HUDEP-2 (cell line): ENCODE measurements at regions not wholly inside any gene's neighbourhood (a gene's known extent, or its start where the extent isn't known, plus 50 kb on each side); places are given as distances from the start of the nearest gene placed in this dataset.
A peak's percentile ranks its signal among the peaks of the same experiment; 100 is the strongest.
"Not testable (repeated sequence)": the region's sequence is repeated elsewhere in the genome, so short reads cannot be mapped to it uniquely, and the experiment has no call there.

ENCODE experiments used
- DNase-seq, 76 experiments: peaks; one replicate each; lab custom pipeline; 2025; ENCODE audit not compliant: unreplicated experiment in 76 of 76; lab: John Stamatoyannopoulos, UW

- DNase-seq = not testable (repeated sequence)
Observed at GRCh38 chr15:29648415-29648814, 173.9 kb downstream of the TJP1 start.

- no peak for DNase-seq
Observed at GRCh38 chr15:29645841-29646240, 176.4 kb downstream of the TJP1 start.

- DNase-seq = not testable (repeated sequence)
Observed at GRCh38 chr15:29644361-29644760, 177.9 kb downstream of the TJP1 start.

- no peak for DNase-seq
Observed at GRCh38 chr15:29638781-29639180, 183.5 kb downstream of the TJP1 start.

- no peak for DNase-seq
Observed at GRCh38 chr15:29638011-29638410, 184.3 kb downstream of the TJP1 start.

GRCh38 chr15:29637555-29637954 is 184.7 kb downstream of the TJP1 start:
- DNase-seq = no peak

- DNase-seq = no peak
Observed at GRCh38 chr15:29636921-29637320, 185.3 kb downstream of the TJP1 start.

- DNase-seq = no peak
Observed at GRCh38 chr15:29636140-29636539, 186.1 kb downstream of the TJP1 start.

- DNase-seq = no peak
Observed at GRCh38 chr15:29635513-29636098, 186.7 kb downstream of the TJP1 start.

- no peak for DNase-seq
Observed at GRCh38 chr15:29633971-29634370, 188.3 kb downstream of the TJP1 start.

- DNase-seq = no peak
Observed at GRCh38 chr15:29632671-29633406, 189.4 kb downstream of the TJP1 start.

GRCh38 chr15:29631076-29632070 is 190.9 kb downstream of the TJP1 start:
- DNase-seq = no peak

- DNase-seq = no peak
Observed at GRCh38 chr15:29624271-29624670, 198.0 kb downstream of the TJP1 start.

GRCh38 chr15:29623116-29623639 is 199.1 kb downstream of the TJP1 start:
- DNase-seq = no peak

- no peak for DNase-seq
Observed at GRCh38 chr15:29622637-29623036, 199.6 kb downstream of the TJP1 start.

GRCh38 chr15:29621616-29622015 is 200.7 kb downstream of the TJP1 start:
- DNase-seq = no peak

GRCh38 chr15:29618586-29618985 is 203.7 kb downstream of the TJP1 start:
- peak in 36 of 76 experiments; percentile 5 to 64 (median 36) for DNase-seq

- DNase-seq = no peak
Observed at GRCh38 chr15:29616512-29616911, 205.8 kb downstream of the TJP1 start.

- DNase-seq = no peak
Observed at GRCh38 chr15:29615791-29616190, 206.5 kb downstream of the TJP1 start.

GRCh38 chr15:29613951-29614382 is 208.3 kb downstream of the TJP1 start:
- peak in 17 of 76 experiments; percentile 1 to 56 (median 11) for DNase-seq

GRCh38 chr15:29612701-29613100 is 209.6 kb downstream of the TJP1 start:
- DNase-seq = no peak
